Gastroesophageal sphincter (tissue), 3 donors: ENCODE measurements at regions not wholly inside any gene's neighbourhood (a gene's known extent, or its start where the extent isn't known, plus 50 kb on each side); places are given as distances from the start of the nearest gene placed in this dataset.

ENCODE experiments used
- CTCF ChIP-seq, 4 experiments: fragments of 200-600 bp in 2 of 4; fragments of 450-650 bp in 2 of 4; sonication (generic) in 1 of 4; IDR thresholded peaks; one replicate each; pipeline ENCODE4 v1.5.1; 2017 to 2019; ENCODE audit warnings: antibody characterized with exemption in 4 of 4, mild to moderate bottlenecking in 2 of 4, moderate library complexity in 2 of 4
- EP300 ChIP-seq: sonication (generic); formaldehyde crosslinking; IDR thresholded peaks from one replicate; pipeline ENCODE4 v1.6.1; 2017; ENCODE audit warnings: antibody characterized with exemption, mild to moderate bottlenecking
- POLR2A ChIP-seq, 2 donors: fragments of 450-650 bp; IDR thresholded peaks; one replicate each; pipeline ENCODE4 v1.6.1; 2017; ENCODE audit warnings: antibody characterized with exemption in 2 of 2, mild to moderate bottlenecking in 2 of 2, moderate library complexity in 1 of 2
- POLR2AphosphoS5 ChIP-seq: sonication (generic); formaldehyde crosslinking; IDR thresholded peaks from one replicate; pipeline ENCODE4 v1.6.1; 2017; ENCODE audit warnings: antibody characterized with exemption

GRCh38 chr12:115794659-115795081 is 482.8 kb downstream of the MED13L start:
- TF ChIP-seq CTCF (IDR thresholded peaks at IDR 0.05) (no peak), POLR2AphosphoS5 (no peak), EP300 (no peak), POLR2A (IDR thresholded peaks at IDR 0.05) (no peak)
